Germinal center (tissue), 1 donor: ENCODE measurements at regions not wholly inside any gene's neighbourhood (a gene's known extent, or its start where the extent isn't known, plus 50 kb on each side); places are given as distances from the start of the nearest gene placed in this dataset.
"Not testable (repeated sequence)": the region's sequence is repeated elsewhere in the genome, so short reads cannot be mapped to it uniquely, and the experiment has no call there.

ENCODE experiments used
- DNase-seq: peaks from one replicate; pipeline ENCODE4 v3.0.0; 2012; ENCODE audit warnings: mixed read lengths, low spot score

DNA sequence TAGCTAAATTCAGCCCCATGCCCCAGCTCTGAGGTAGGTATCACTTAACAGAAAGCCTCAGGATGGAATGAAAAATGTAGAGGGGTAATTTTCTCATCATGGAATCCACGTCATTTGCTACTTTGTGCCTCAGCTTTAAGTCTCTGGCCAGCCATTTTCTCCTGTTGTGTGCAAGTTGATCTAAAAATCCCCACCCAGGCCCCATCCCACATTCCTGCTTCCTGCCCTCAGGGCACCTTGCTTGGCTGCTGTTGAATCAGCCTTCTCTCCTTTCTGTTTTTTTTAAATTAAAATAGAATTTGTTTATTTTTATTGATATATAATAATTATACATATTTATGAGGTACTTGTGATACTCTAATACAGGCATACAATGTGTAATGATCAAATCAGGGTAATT lies 179.9 kb upstream of the TSHZ3 start:
- DNase-seq, result no peak

DNA sequence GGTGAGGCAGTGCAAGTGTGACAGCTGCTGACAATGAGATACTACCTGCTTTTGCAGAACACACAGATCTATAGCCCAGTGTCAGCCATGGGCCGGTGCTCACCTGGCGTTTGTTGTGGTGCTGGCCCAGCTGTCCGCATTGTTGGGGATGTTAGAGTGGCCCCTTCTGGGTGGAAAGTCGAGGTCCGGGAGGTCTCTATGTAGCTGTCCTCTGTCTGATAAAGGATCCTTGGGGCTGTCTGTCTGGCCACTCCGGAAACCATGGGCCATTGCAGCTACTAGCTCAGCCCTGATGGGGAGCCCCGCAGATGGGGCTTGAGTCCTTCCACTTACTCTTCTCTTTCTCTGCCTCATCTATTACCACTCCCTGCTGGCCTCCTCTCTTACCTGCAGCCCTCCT lies 181.5 kb upstream of the TSHZ3 start:
- no peak for DNase-seq

DNA sequence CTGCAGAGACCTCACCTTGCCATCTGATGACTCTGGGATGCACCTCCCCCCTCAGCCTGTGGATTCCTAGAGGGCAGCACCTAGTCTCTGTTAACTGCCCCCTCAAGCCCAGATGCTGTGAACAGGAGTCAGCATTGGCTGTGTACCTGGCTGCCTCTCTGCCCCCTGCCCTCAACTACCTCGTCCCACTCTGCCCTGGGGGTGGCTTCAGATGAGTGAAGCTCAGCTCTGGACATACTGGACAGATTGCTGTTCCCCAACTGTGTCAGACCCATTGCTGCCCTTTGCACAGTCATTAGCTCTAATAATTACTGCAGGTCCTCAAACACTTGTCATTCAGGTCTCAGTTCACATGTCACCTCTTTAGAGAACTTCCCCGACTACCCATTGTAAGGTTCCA lies 182.1 kb upstream of the TSHZ3 start:
- no peak for DNase-seq

- DNase-seq, result no peak
These were observed 182.8 kb upstream of the TSHZ3 start for GRCh38 chr19:31532034-31532433.

DNA sequence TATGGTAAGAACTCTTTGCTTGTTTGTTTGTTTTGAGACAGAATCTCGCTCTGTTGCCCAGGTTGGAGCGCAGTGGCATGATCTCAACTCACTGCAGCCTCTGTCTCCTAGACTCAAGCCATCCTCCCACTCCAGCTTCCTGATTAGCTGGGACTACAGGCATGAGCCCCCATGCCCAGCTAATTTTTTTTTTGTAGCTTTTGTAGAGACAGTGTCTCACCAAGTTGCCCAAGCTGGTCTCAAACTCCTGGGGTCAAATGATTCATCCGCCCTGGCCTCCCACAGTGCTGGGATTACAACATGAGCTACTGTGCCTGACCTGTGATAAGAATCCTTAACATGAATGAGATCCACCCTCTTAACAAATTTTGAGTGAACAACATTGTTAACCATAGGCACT lies 183.9 kb upstream of the TSHZ3 start:
- DNase-seq, result no peak

DNA sequence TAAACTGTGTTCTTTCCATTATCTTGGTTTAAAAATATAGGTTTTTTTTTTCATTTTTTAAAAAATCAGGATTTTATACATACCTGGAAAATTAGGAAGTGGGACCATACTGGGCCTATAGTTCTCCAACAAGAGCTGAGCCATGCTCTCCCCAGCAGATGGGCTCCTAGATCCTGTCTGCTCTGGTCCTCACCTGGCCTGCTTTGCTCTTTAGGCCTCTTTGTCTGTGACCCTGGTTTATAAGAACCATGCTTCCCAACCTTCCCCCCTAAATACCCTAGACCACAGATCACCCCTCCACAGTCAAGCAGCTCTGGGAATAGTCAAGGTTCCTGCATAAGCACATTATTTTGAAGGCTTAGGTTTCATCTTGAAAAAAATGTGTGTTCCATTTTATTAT lies 185.0 kb upstream of the TSHZ3 start:
- DNase-seq, result no peak

DNA sequence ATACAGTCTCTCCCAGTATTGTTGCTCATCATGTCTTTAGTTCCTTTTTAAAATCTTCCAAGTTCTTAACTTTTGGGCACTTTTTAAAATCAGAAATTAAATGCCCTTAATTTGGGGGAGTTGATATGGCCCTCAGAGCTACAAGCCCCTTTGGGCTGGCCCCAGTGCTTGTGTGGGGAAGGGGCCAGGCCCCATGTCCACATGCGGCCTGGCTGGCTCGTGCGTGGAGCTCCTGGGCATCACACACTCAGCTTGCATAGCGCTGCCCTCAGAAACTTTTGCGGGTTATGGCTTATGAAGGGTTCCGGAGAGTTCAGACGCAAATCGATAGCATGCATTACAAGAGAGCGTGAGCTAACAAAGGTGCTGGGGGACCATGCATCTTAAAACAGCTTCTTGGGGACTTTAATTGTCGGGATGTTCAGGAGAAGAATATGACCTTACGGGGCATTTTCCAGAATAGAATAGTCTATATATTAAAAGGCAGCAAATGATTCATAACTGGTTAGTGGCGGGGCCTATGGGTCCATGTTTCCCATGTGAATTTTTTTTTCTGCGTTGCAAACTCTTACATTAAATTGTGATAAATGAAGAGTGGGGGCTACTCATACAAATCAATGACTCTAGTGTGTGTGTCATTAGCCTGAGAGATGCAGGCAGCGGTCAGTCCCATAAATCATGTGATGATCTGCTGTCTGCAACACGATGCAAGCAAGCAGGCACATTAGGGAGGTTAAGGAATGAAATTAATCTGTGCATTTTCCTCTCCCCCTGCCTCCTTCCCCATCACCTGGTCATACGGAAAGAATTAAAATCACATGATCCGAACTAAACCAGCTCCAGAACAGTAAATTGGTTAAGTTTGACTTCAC lies 185.8 kb upstream of the TSHZ3 start:
- DNase-seq, result no peak

DNA sequence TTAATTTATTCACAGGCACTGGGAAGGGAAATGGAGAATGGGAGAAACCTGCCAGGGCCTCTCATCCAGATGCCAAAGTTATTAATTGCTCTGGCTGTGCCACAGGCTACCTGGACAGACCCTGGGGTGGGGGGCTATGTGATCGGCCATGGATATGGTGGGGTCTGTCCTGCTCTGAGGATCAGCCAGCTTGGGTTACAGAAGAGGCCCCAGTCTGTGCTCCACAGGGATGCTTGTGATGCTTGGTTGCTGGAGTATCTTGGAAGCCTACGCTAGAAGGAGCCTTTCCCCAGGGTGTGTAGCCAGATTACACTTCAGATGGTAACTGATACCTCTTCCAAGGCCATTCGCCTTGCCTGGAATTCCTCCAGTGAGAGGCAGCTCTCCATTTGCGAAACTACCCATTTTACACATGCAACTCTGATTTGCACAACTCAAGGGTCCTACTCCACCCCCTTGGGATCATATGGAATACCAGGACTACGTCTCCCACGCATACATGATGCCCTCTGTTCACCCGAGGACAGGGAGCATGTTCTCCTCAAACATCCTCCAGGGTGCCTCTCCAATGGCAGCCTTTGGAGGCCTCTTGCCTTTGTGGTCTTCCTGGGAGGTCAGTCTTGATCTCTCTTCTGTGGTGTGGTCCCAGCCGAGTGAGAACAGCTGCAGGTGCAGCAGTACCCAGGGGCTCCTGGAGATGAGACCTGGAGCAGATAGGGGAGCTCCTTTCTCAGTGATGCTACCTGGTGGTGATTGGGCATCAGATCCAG lies 186.6 kb upstream of the TSHZ3 start:
- no peak for DNase-seq

GRCh38 chr19:31537136-31537535 lies 187.9 kb upstream of the TSHZ3 start:
- no peak for DNase-seq

DNA sequence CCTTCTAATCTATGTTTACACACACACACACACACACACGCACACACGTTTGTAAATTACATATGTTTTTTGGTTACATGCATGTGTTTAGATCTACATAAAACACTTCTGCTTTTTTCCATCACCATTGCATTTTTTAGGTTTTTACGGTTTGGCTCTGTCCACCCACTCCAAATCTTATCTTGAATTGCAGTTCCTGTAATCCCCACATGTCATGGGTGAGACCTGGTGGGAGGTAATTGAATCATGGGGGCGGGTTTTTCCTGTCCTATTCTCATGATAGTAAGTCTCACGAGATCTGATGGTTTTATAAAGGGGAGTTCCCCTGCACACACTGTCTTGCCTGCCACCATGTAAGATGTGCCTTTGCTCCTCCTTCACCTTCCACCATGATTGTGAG lies 188.7 kb upstream of the TSHZ3 start:
- not testable (repeated sequence) for DNase-seq

- no peak for DNase-seq
These were observed 189.6 kb upstream of the TSHZ3 start for GRCh38 chr19:31538879-31539278.

- no peak for DNase-seq
These were observed 190.2 kb upstream of the TSHZ3 start for GRCh38 chr19:31539386-31539785.

GRCh38 chr19:31541396-31541795 lies 192.2 kb upstream of the TSHZ3 start:
- no peak for DNase-seq

DNA sequence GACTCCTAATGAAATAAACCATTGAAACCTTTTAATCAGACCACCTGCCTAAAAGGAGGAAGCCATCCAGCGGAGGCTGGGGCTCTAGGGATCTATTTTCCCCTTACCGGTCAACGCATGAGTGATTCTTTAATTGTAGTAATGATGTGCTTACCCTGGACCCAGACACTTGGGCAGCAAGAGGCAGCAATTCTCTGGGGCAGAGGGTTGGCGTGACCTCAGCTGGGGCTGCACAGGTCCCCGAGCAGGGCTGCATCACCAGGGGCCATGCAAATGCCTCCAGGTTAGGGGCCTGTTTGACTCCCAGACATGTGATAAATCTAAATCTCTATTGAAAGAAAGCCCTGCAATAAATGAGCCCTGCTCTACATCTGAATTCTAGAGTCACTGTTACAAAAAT lies 194.2 kb upstream of the TSHZ3 start:
- no peak for DNase-seq

- no peak for DNase-seq
These were observed 196.5 kb upstream of the TSHZ3 start for GRCh38 chr19:31545777-31546176.

DNA sequence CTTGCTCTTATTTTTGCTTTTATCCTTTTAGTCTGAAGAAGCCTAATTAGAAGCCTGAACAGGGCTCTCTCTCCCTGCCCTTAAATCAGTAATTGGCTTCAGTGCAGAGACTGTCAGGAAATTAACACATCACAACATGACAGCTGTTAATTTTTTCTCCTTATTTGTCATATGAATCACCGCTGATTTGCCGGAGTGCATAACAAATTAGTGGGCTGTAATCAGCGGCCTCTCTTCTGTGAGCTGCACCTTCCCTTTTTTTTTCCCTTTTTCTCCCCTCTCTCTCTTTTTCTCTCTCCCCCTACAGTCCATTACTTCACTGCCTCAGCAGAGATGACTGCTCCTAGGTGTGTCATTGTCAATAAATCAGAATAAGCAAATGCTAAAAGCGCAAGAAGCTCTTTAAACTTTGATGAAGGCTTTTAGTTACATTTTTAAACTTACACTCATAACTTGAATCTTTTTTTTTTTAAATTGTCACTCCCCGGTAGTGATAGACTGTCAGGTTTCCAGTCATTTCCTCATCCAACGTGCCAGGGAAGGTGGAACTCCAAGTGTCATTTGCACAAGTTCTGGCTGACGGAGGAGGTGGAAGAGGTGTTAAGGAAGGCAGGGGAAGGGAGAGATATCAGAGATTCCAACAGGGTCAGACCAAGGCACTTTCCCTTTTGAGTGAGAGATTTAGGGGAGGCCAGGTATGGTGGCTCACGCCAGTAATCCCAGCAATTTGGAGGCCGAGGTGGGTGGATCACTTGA lies 197.1 kb upstream of the TSHZ3 start:
- DNase-seq, result no peak

GRCh38 chr19:31548941-31549340 lies 199.7 kb upstream of the TSHZ3 start:
- DNase-seq, result no peak

DNA sequence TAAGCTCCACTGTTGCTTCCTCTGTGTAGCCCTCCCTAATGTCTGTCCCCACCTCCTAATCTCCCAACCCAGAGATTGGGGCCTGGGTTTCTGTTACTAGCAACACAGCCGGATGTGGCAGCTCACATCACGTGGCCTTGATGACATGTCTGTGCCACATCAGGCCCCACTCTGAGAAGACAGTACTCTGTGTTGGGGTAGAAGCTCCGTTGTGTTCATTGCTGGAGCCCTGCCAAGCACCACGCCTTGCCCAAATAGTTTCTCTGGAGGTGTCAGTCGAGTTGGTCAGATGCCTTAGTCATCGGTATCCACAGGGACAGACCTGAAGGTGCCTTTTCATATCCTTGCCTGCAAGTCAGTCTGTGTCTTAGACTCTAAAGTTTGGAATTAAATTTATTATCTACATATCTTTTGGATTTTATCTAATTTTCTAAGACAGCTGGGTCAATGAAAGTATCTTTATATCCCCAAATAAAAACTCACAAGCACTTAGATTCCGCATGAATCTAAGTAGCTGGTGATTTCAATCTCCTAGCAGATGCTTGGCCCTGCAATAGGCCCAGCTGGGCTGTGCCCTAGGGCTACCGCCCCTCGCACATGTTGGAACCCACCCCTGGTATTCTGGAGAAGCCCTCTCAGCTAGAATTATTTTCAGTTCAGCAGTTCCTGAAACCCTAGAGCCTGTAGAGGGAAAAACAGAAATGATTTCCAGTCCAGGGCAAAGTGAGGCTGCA lies 204.0 kb upstream of the TSHZ3 start:
- no peak for DNase-seq

GRCh38 chr19:31553846-31554215 lies 204.6 kb upstream of the TSHZ3 start:
- no peak for DNase-seq

- DNase-seq, result no peak
These were observed 205.1 kb upstream of the TSHZ3 start for GRCh38 chr19:31554360-31554759.

GRCh38 chr19:31555634-31556215 lies 206.5 kb upstream of the TSHZ3 start:
- no peak for DNase-seq

- DNase-seq, result no peak
These were observed 210.3 kb upstream of the TSHZ3 start for GRCh38 chr19:31559494-31559893.
